H9 (cell line): ENCODE measurements at regions not wholly inside any gene's neighbourhood (a gene's known extent, or its start where the extent isn't known, plus 50 kb on each side); places are given as distances from the start of the nearest gene placed in this dataset.

ENCODE experiments used
- DNase-seq: peaks from one replicate; pipeline ENCODE4 v3.0.0-alpha.2; 2017
- H2AFZ ChIP-seq: one replicate; pipeline ENCODE4 v1.6.1; 2013; ENCODE audit warnings: mild to moderate bottlenecking, low read length, control low read depth, moderate library complexity
- H2AK5ac ChIP-seq: 2 replicates; pipeline ENCODE4 v1.6.1; 2013; ENCODE audit warnings: low read length, control low read depth, mixed read lengths; ENCODE audit not compliant: insufficient read length
- H2BK120ac ChIP-seq: one replicate; pipeline ENCODE4 v1.6.1; 2013; ENCODE audit warnings: low read depth, mild to moderate bottlenecking, low read length, control low read depth, inconsistent platforms; ENCODE audit not compliant: poor library complexity, severe bottlenecking
- H2BK12ac ChIP-seq: 2 replicates; pipeline ENCODE4 v1.6.1; 2013; ENCODE audit warnings: low read length, control low read depth, mixed read lengths, low read depth; ENCODE audit not compliant: insufficient read length
- H2BK15ac ChIP-seq: 2 replicates; pipeline ENCODE4 v1.6.1; 2013; ENCODE audit warnings: low read depth, low read length, control low read depth
- H2BK20ac ChIP-seq: one replicate; pipeline ENCODE4 v1.6.1; 2013; ENCODE audit warnings: low read depth, mild to moderate bottlenecking, low read length, control low read depth, inconsistent platforms; ENCODE audit not compliant: poor library complexity, severe bottlenecking
- H2BK5ac ChIP-seq: 2 replicates; pipeline ENCODE4 v1.6.1; 2013; ENCODE audit warnings: low read length, control low read depth, mixed read lengths; ENCODE audit not compliant: insufficient read length
- H3K14ac ChIP-seq: 2 replicates; pipeline ENCODE4 v1.6.1; 2013; ENCODE audit warnings: low read length, control low read depth; ENCODE audit not compliant: insufficient read depth
- H3K18ac ChIP-seq: 2 replicates; pipeline ENCODE4 v1.6.1; 2013; ENCODE audit warnings: low read depth, mild to moderate bottlenecking, mixed read lengths, low read length, control low read depth; ENCODE audit not compliant: insufficient read length
- H3K23ac ChIP-seq: 2 replicates; pipeline ENCODE4 v1.6.1; 2013; ENCODE audit warnings: low read length, control low read depth, mixed read lengths, low read depth; ENCODE audit not compliant: insufficient read length
- H3K23me2 ChIP-seq: 2 replicates; pipeline ENCODE4 v1.6.1; 2013; ENCODE audit warnings: low read depth, mild to moderate bottlenecking, mixed read lengths, low read length, control low read depth; ENCODE audit not compliant: insufficient read length, poor library complexity, severe bottlenecking
- H3K27ac ChIP-seq: 2 replicates; pipeline ENCODE4 v1.5.1; 2013; ENCODE audit warnings: low read length, control low read depth, mixed read lengths, low read depth; ENCODE audit not compliant: insufficient read length
- H3K27me3 ChIP-seq: 2 replicates; pipeline ENCODE4 v1.6.1; 2013; ENCODE audit warnings: low read length, control low read depth, inconsistent platforms; ENCODE audit not compliant: insufficient read depth
- H3K4ac ChIP-seq: 2 replicates; pipeline ENCODE4 v1.6.1; 2013; ENCODE audit warnings: low read depth, mild to moderate bottlenecking, control low read depth, inconsistent platforms, low read length, moderate library complexity
- H3K4me1 ChIP-seq: 2 replicates; pipeline ENCODE4 v1.6.1; 2013; ENCODE audit warnings: low read length, control low read depth, inconsistent platforms; ENCODE audit not compliant: insufficient read depth
- H3K4me2 ChIP-seq: 2 replicates; pipeline ENCODE4 v1.6.1; 2013; ENCODE audit warnings: low read length, control low read depth, mixed read lengths; ENCODE audit not compliant: insufficient read length, insufficient read depth
- H3K56ac ChIP-seq: 2 replicates; pipeline ENCODE4 v1.6.1; 2013; ENCODE audit warnings: low read depth, mild to moderate bottlenecking, mixed read lengths, low read length, control low read depth; ENCODE audit not compliant: insufficient read length
- H3K79me1 ChIP-seq: 2 replicates; pipeline ENCODE4 v1.6.1; 2013; ENCODE audit warnings: low read depth, mild to moderate bottlenecking, moderate library complexity, low read length, control low read depth, inconsistent platforms; ENCODE audit not compliant: insufficient read depth, poor library complexity, severe bottlenecking
- H3K79me2 ChIP-seq: 2 replicates; pipeline ENCODE4 v1.6.1; 2013; ENCODE audit warnings: low read length, control low read depth, inconsistent platforms; ENCODE audit not compliant: insufficient read depth
- H3K9ac ChIP-seq: 2 replicates; pipeline ENCODE4 v1.6.1; 2013; ENCODE audit warnings: low read length, control low read depth, mixed read lengths; ENCODE audit not compliant: insufficient read length; ENCODE audit errors: extremely low read depth
- H3K9me3 ChIP-seq: one replicate; pipeline ENCODE4 v1.6.1; 2013; ENCODE audit warnings: low read depth, low read length, inconsistent platforms; ENCODE audit not compliant: control insufficient read depth
- H3T11ph ChIP-seq: one replicate; pipeline ENCODE4 v1.6.1; 2013; ENCODE audit warnings: mild to moderate bottlenecking, low read length, control low read depth, inconsistent platforms
- H4K20me1 ChIP-seq: one replicate; pipeline ENCODE4 v1.6.1; 2013; ENCODE audit not compliant: control insufficient read depth, insufficient read length, insufficient read depth
- H4K5ac ChIP-seq: 2 replicates; pipeline ENCODE4 v1.6.1; 2013; ENCODE audit warnings: low read depth, mild to moderate bottlenecking, mixed read lengths, low read length, control low read depth; ENCODE audit not compliant: insufficient read length
- H4K8ac ChIP-seq: replicated peaks from 2 replicates; pipeline ENCODE4 v1.6.1; 2013; ENCODE audit warnings: low read length, control low read depth, mixed read lengths, low read depth; ENCODE audit not compliant: insufficient read length
- H4K91ac ChIP-seq: 2 replicates; pipeline ENCODE4 v1.6.1; 2013; ENCODE audit warnings: low read depth, mild to moderate bottlenecking, moderate library complexity, mixed read lengths, low read length, control low read depth; ENCODE audit not compliant: insufficient read length
- H3K27ac Mint-ChIP-seq, 3 experiments: 2 replicates in 2 of 3; 3 replicates in 1 of 3; pipeline ENCODE4 v1.8.0; 2020 to 2021; ENCODE audit warnings: mixed read lengths in 3 of 3, mild to moderate bottlenecking in 1 of 3, moderate library complexity in 1 of 3
- H3K27me3 Mint-ChIP-seq: 2 replicates; pipeline ENCODE4 v1.8.0; 2021; ENCODE audit warnings: low read depth, mild to moderate bottlenecking, moderate library complexity, mixed read lengths
- H3K36me3 Mint-ChIP-seq, 3 experiments: 2 replicates in 2 of 3; 3 replicates in 1 of 3; pipeline ENCODE4 v1.8.0; 2020 to 2021; ENCODE audit warnings: low read depth in 3 of 3, mixed read lengths in 3 of 3; ENCODE audit not compliant: insufficient read depth in 1 of 3
- H3K4me1 Mint-ChIP-seq, 2 experiments: 2 replicates each; pipeline ENCODE4 v1.8.0; 2020; ENCODE audit warnings: mixed read lengths in 2 of 2
- H3K4me3 Mint-ChIP-seq, 2 experiments: 2 replicates in 1 of 2; 3 replicates in 1 of 2; pipeline ENCODE4 v1.8.0; 2020 to 2021; ENCODE audit warnings: mild to moderate bottlenecking in 2 of 2, mixed read lengths in 2 of 2, moderate library complexity in 1 of 2
- H3K9me3 Mint-ChIP-seq, 2 experiments: 2 replicates in 1 of 2; 3 replicates in 1 of 2; pipeline ENCODE4 v1.8.0; 2020; ENCODE audit warnings: mild to moderate bottlenecking in 2 of 2, mixed read lengths in 2 of 2, moderate library complexity in 1 of 2
- WGBS: extraction: QIAGEN DNeasy Blood & Tissue Kit; methylation state at CpG from one replicate; pipeline ENCODE4 v1.1.7; 2013; ENCODE audit warnings: missing lambda C conversion rate, low lambda C conversion rate, mixed read lengths; ENCODE audit not compliant: insufficient read length; ENCODE audit errors: extremely low coverage; 5-methylcytosine and 5-hydroxymethylcytosine counted together
- TF ChIP-seq, protein P1 (sequence below): fragments of 200-600 bp; sonication (generic); conservative IDR thresholded peaks from 3 replicates; pipeline ENCODE4 v1.8.0; 2021; ENCODE audit warnings: antibody characterized with exemption, mild to moderate bottlenecking

DNA sequence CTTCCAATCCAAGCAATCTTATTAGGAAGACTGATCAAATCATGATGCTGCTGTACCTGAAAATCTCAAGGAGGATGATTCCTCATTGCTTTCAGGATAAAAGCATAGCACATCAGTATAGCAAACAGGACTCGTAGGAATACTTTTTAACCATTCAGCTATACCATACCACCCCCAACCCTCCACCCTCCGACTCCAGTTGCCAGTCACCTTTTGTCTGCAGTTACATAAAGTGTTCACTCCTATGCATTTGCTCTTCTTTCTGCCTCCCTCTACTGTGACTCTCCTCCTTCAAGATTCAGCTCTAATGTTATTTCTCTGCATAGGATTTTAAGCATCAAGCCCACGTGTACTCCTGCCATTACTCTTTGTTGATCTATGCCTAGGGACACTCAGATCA is 124.7 kb upstream of the KCNQ5 start:
- no peak overlapping the region for H3K27ac ChIP-seq
- H4K20me1 ChIP-seq, result no peaks in the 10 kb centered on the region

More for the DNA sequence above, 124.7 kb upstream of the KCNQ5 start:
- no peaks in the 10 kb centered on the region for H3K79me2 ChIP-seq
- H4K8ac ChIP-seq, result no peak overlapping the region
- no peak overlapping the region for H2BK15ac ChIP-seq
- no CpG with 5 or more reads among the region's 3 CpGs for WGBS
- H2AFZ ChIP-seq, result no peak overlapping the region
- H2AK5ac ChIP-seq, result no peak overlapping the region
- no peak overlapping the region for H4K5ac ChIP-seq
- H4K91ac ChIP-seq, result no peak overlapping the region
- H3T11ph ChIP-seq, result no peak overlapping the region
- H3K23me2 ChIP-seq, result no peaks in the 10 kb centered on the region
- Mint-ChIP-seq H3K9me3 (peaks cover 3% of the 10 kb centered on the region in 2 experiments; a peak in 1 of 5 replicates), H3K4me3 (no peak overlapping the region), H3K4me1 (no peaks in the 10 kb centered on the region), H3K36me3 (no peaks in the 10 kb centered on the region; a peak in 1 of 7 replicates), H3K27me3 (no peaks in the 10 kb centered on the region; the same call in 1 of the 2 replicates), H3K27ac (no peak overlapping the region)
- no peak overlapping the region for H3K14ac ChIP-seq
- no peak overlapping the region for H3K4me2 ChIP-seq
- no peaks in the 10 kb centered on the region for H3K79me1 ChIP-seq
- no peak overlapping the region for H2BK12ac ChIP-seq
- H3K18ac ChIP-seq, result no peak overlapping the region
- no peak for DNase-seq
- no peak overlapping the region for H3K4ac ChIP-seq
- H3K9me3 ChIP-seq, result no peaks in the 10 kb centered on the region
- no peaks in the 10 kb centered on the region for H3K4me1 ChIP-seq
- H2BK120ac ChIP-seq, result no peak overlapping the region
- H3K56ac ChIP-seq, result no peak overlapping the region
- no peaks in the 10 kb centered on the region for H3K27me3 ChIP-seq
- H2BK20ac ChIP-seq, result no peak overlapping the region
- H2BK5ac ChIP-seq, result no peak overlapping the region
- H3K23ac ChIP-seq, result no peak overlapping the region
- TF ChIP-seq, protein P1, sequence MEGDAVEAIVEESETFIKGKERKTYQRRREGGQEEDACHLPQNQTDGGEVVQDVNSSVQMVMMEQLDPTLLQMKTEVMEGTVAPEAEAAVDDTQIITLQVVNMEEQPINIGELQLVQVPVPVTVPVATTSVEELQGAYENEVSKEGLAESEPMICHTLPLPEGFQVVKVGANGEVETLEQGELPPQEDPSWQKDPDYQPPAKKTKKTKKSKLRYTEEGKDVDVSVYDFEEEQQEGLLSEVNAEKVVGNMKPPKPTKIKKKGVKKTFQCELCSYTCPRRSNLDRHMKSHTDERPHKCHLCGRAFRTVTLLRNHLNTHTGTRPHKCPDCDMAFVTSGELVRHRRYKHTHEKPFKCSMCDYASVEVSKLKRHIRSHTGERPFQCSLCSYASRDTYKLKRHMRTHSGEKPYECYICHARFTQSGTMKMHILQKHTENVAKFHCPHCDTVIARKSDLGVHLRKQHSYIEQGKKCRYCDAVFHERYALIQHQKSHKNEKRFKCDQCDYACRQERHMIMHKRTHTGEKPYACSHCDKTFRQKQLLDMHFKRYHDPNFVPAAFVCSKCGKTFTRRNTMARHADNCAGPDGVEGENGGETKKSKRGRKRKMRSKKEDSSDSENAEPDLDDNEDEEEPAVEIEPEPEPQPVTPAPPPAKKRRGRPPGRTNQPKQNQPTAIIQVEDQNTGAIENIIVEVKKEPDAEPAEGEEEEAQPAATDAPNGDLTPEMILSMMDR, result no peak
- no peak overlapping the region for H3K9ac ChIP-seq
